ENCODE measurements at regions not wholly inside any gene's neighbourhood (a gene's known extent, or its start where the extent isn't known, plus 50 kb on each side); places are given as distances from the start of the nearest gene placed in this dataset.

DNA sequence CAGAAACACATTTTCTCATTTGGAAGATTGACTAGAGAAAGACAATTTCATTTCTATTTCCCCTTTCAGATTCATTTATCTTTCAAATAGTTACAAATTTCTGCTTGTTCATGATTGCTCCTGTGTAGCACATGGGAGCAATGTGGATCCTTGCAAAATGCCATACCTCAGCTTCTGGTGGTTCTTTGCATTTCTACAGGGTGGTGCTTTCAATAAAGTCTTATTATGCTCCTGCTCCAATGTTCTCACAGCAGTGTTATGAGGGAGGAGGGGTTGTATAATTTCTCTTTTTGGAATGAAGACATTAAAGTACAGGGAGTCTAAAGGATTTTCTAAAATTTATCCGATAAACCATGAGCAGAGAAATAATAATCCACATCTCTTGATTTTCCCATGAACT is 280.1 kb upstream of the ATP10A start:
- ATAC-seq (ENCODE audit: low read depth), result no peak
- no peaks in the 10 kb centered on the region for H3K36me3 ChIP-seq (replicated peaks in 1 of 2; ENCODE audit: control extremely low read depth in 1 of 2, control insufficient read depth in 1 of 2, extremely low read depth in 1 of 2, insufficient read depth in 2 of 2, low read length in 1 of 2)
- ChIA-PET CTCF (no interaction called here), POLR2A (no interaction called here)
- Mint-ChIP-seq H3K27ac (no peak overlapping the region), H3K4me3 (no peak overlapping the region), H3K9me3 (ENCODE audit: insufficient read depth) (no peaks in the 10 kb centered on the region), H3K27me3 (no peaks in the 10 kb centered on the region), H3K4me1 (no peaks in the 10 kb centered on the region)
- no peak overlapping the region for H3K4me2 ChIP-seq (replicated peaks; ENCODE audit: low read depth, low read length, poor library complexity, severe bottlenecking)
- H3K79me2 ChIP-seq (ENCODE audit: control insufficient read depth, insufficient read depth, low read length), result no peaks in the 10 kb centered on the region
- H2AFZ ChIP-seq (ENCODE audit: insufficient read depth, low read depth, low read length, poor library complexity, severe bottlenecking), result no peak overlapping the region
- no peak overlapping the region for H3K4me3 ChIP-seq (ENCODE audit: control extremely low read depth in 1 of 5, extremely low read depth in 1 of 5, insufficient read depth in 1 of 5, low read depth in 2 of 5, low read length in 4 of 5)
- no peak overlapping the region for H3K27ac ChIP-seq (ENCODE audit: low read length in 2 of 2)
- TF ChIP-seq CTCF (IDR thresholded peaks at IDR 0.05), result no peak
- no peak for TF ChIP-seq EZH2 (IDR thresholded peaks at IDR 0.05; ENCODE audit: borderline replicate concordance, insufficient read depth, low read depth, low read length, poor library complexity, severe bottlenecking)
- no peaks in the 10 kb centered on the region for H3K4me1 ChIP-seq (ENCODE audit: control insufficient read depth in 2 of 2, insufficient read depth in 2 of 2, low read length in 2 of 2)
- no peaks in the 10 kb centered on the region for H4K20me1 ChIP-seq (ENCODE audit: control insufficient read depth, insufficient read depth, low read length, poor library complexity, severe bottlenecking)
- WGBS (ENCODE audit: insufficient coverage), result no CpG with 5 or more reads among the region's 1 CpG
- DNase-seq, result no peak
- H3K27me3 ChIP-seq (replicated peaks in 1 of 4; ENCODE audit: control extremely low read depth in 1 of 4, control insufficient read depth in 3 of 4, insufficient read depth in 4 of 4, low read length in 3 of 4), result no peaks in the 10 kb centered on the region
- no peaks in the 10 kb centered on the region for H3K9me3 ChIP-seq (ENCODE audit: control extremely low read depth in 1 of 3, control insufficient read depth in 2 of 3, insufficient read depth in 1 of 3, low read length in 2 of 3)
- no peak overlapping the region for H3K9ac ChIP-seq (ENCODE audit: low read length)
- intact Hi-C loops (cut with micrococcal nuclease), result no loop called here

- peaks cover 5% of the 10 kb centered on the region for H3K27me3 Mint-ChIP-seq
- DNase-seq, result no peak
- Histone ChIP-seq H3K27me3 (replicated peaks in 1 of 4; ENCODE audit: control extremely low read depth in 1 of 4, control insufficient read depth in 3 of 4, insufficient read depth in 4 of 4, low read length in 3 of 4) (peaks cover 0 to 7% (median 0%) of the 10 kb centered on the region in 4 experiments), H4K20me1 (ENCODE audit: control insufficient read depth, insufficient read depth, low read length, poor library complexity, severe bottlenecking) (no peaks in the 10 kb centered on the region), H3K9me3 (ENCODE audit: control extremely low read depth in 1 of 3, control insufficient read depth in 2 of 3, insufficient read depth in 1 of 3, low read length in 2 of 3) (no peaks in the 10 kb centered on the region), H3K4me2 (replicated peaks; ENCODE audit: low read depth, low read length, poor library complexity, severe bottlenecking) (no peak overlapping the region), H3K4me1 (ENCODE audit: control insufficient read depth in 2 of 2, insufficient read depth in 2 of 2, low read length in 2 of 2) (no peaks in the 10 kb centered on the region), H2AFZ (ENCODE audit: insufficient read depth, low read depth, low read length, poor library complexity, severe bottlenecking) (no peak overlapping the region), H3K4me3 (ENCODE audit: control extremely low read depth in 1 of 5, extremely low read depth in 1 of 5, insufficient read depth in 1 of 5, low read depth in 2 of 5, low read length in 4 of 5) (no peak overlapping the region), H3K27ac (ENCODE audit: low read length in 2 of 2) (no peak overlapping the region), H3K9ac (ENCODE audit: low read length) (no peak overlapping the region), H3K79me2 (ENCODE audit: control insufficient read depth, insufficient read depth, low read length) (no peaks in the 10 kb centered on the region), H3K36me3 (replicated peaks in 1 of 2; ENCODE audit: control extremely low read depth in 1 of 2, control insufficient read depth in 1 of 2, extremely low read depth in 1 of 2, insufficient read depth in 2 of 2, low read length in 1 of 2) (no peaks in the 10 kb centered on the region)
- no peaks in the 10 kb centered on the region for H3K4me1 Mint-ChIP-seq
- no peak overlapping the region for H3K4me3 Mint-ChIP-seq
- TF ChIP-seq EZH2 (IDR thresholded peaks at IDR 0.05; ENCODE audit: borderline replicate concordance, insufficient read depth, low read depth, low read length, poor library complexity, severe bottlenecking) (no peak), CTCF (IDR thresholded peaks at IDR 0.05) (no peak)
- WGBS (ENCODE audit: insufficient coverage), result 67% methylated on average over 6 of the region's 11 CpGs
- H3K27ac Mint-ChIP-seq, result no peak overlapping the region
- no peaks in the 10 kb centered on the region for H3K9me3 Mint-ChIP-seq (ENCODE audit: insufficient read depth)
- intact Hi-C loops (cut with micrococcal nuclease), result no loop called here
- no peak for ATAC-seq (ENCODE audit: low read depth)
- POLR2A ChIA-PET, result no interaction called here
- CTCF ChIA-PET, result no interaction called here
Measured at GRCh38 chr15:26134812-26135211, 271.7 kb upstream of the ATP10A start.
